GM12864 (cell line): ENCODE measurements at regions not wholly inside any gene's neighbourhood (a gene's known extent, or its start where the extent isn't known, plus 50 kb on each side); places are given as distances from the start of the nearest gene placed in this dataset.

Source experiments
- DNase-seq: peaks from one replicate; pipeline ENCODE4 v3.0.0-alpha.2; 2011; ENCODE audit warnings: low read depth
- H3K4me3 ChIP-seq: 2 replicates; pipeline ENCODE4 v1.5.1; 2011; ENCODE audit warnings: mild to moderate bottlenecking, low read depth, low read length, control low read depth
- CTCF ChIP-seq: IDR thresholded peaks from 2 replicates; pipeline ENCODE4 v1.5.1; 2011; ENCODE audit warnings: low read depth, mild to moderate bottlenecking, moderate library complexity, low read length, control low read depth, inconsistent platforms; ENCODE audit errors: missing control alignments

GRCh38 chr4:59175617-59176016 is 2024.5 kb upstream of the ADGRL3 start:
- DNase-seq: no peak
- H3K4me3 ChIP-seq: no peak overlapping the region
- no peak for TF ChIP-seq CTCF

GRCh38 chr4:59179372-59179771 is 2020.8 kb upstream of the ADGRL3 start:
- no peak for TF ChIP-seq CTCF
- DNase-seq: no peak
- H3K4me3 ChIP-seq: no peak overlapping the region

GRCh38 chr4:59180161-59180560 is 2020.0 kb upstream of the ADGRL3 start:
- DNase-seq: no peak
- no peak for TF ChIP-seq CTCF
- no peak overlapping the region for H3K4me3 ChIP-seq

GRCh38 chr4:59180969-59181368 is 2019.2 kb upstream of the ADGRL3 start:
- DNase-seq: no peak
- no peak overlapping the region for H3K4me3 ChIP-seq
- TF ChIP-seq CTCF: no peak

- DNase-seq: no peak
- no peak overlapping the region for H3K4me3 ChIP-seq
- TF ChIP-seq CTCF: no peak
These were observed 2004.3 kb upstream of the ADGRL3 start for GRCh38 chr4:59195839-59196238.

- TF ChIP-seq CTCF: no peak
- H3K4me3 ChIP-seq: no peak overlapping the region
- DNase-seq: no peak
These were observed 1999.1 kb upstream of the ADGRL3 start for GRCh38 chr4:59200992-59201391.

GRCh38 chr4:59217910-59218631 is 1982.1 kb upstream of the ADGRL3 start:
- TF ChIP-seq CTCF: no peak
- no peak for DNase-seq
- no peak overlapping the region for H3K4me3 ChIP-seq
